Spleen (tissue), 11 donors: ENCODE measurements at regions not wholly inside any gene's neighbourhood (a gene's known extent, or its start where the extent isn't known, plus 50 kb on each side); places are given as distances from the start of the nearest gene placed in this dataset.

ENCODE experiments used
- DNase-seq: peaks from one replicate; pipeline ENCODE4 v3.0.0-alpha.2; 2020
- H3K27ac ChIP-seq, 8 donors: fragments of 200-600 bp; sonication (generic) in 7 of 8; 1 replicate in 4 of 8; 2 replicates in 4 of 8; pipeline versions ENCODE4 v1.5.0 to v1.8.0; 2016 to 2021; ENCODE audit warnings: inconsistent platforms in 4 of 8, mild to moderate bottlenecking in 4 of 8, moderate library complexity in 1 of 8
- H3K27me3 ChIP-seq, 7 donors: fragments of 200-600 bp; sonication (generic) in 6 of 7; replicated peaks in 1 of 7; 1 replicate in 4 of 7; 2 replicates in 3 of 7; pipeline versions ENCODE4 v1.5.0 to v1.8.0; 2016 to 2021; ENCODE audit warnings: inconsistent platforms in 3 of 7, mild to moderate bottlenecking in 1 of 7
- H3K36me3 ChIP-seq, 6 donors: fragments of 200-600 bp; sonication (generic) in 5 of 6; 1 replicate in 4 of 6; 2 replicates in 2 of 6; pipeline versions ENCODE4 v1.5.0 to v1.8.0; 2016 to 2021; ENCODE audit warnings: inconsistent platforms in 2 of 6
- H3K4me1 ChIP-seq, 6 donors: fragments of 200-600 bp; sonication (generic) in 5 of 6; 1 replicate in 3 of 6; 2 replicates in 3 of 6; pipeline versions ENCODE4 v1.5.0 to v1.8.0; 2016 to 2021; ENCODE audit warnings: inconsistent platforms in 3 of 6
- H3K4me3 ChIP-seq, 8 donors: fragments of 200-600 bp; sonication (generic) in 7 of 8; 1 replicate in 4 of 8; 2 replicates in 4 of 8; pipeline versions ENCODE4 v1.5.0 to v1.8.0; 2016 to 2021; ENCODE audit warnings: inconsistent platforms in 4 of 8, mild to moderate bottlenecking in 4 of 8, moderate library complexity in 2 of 8
- H3K9me3 ChIP-seq, 8 donors: fragments of 200-600 bp; sonication (generic) in 7 of 8; 1 replicate in 4 of 8; 2 replicates in 4 of 8; pipeline versions ENCODE4 v1.5.0 to v1.8.0; 2016 to 2021; ENCODE audit warnings: inconsistent platforms in 4 of 8
- POLR2A ChIP-seq, 3 donors: fragments of 450-650 bp; IDR thresholded peaks; one replicate each; pipeline ENCODE4 v1.5.1; 2017; ENCODE audit warnings: antibody characterized with exemption in 3 of 3, mild to moderate bottlenecking in 1 of 3
- POLR2AphosphoS5 ChIP-seq, 3 donors: sonication (generic); formaldehyde crosslinking; IDR thresholded peaks; one replicate each; pipeline ENCODE4 v1.5.1; 2017; ENCODE audit warnings: antibody characterized with exemption in 3 of 3
- WGBS, 5 donors: extraction: QIAGEN DNeasy Blood & Tissue Kit in 3 of 5; methylation state at CpG; one replicate each; pipeline versions ENCODE4 v1.1.5 to v1.1.7; 2013 to 2018; 5-methylcytosine and 5-hydroxymethylcytosine counted together
- intact Hi-C: fragments of 100-400 bp; cut with DNase I; formaldehyde crosslinking; loops from one replicate; pipeline ENCODE4 v1.15.0; 2023; ENCODE audit warnings: low total_unique reads
- TF ChIP-seq, protein P1 (sequence below), 11 experiments: fragments of 200-600 bp in 7 of 11; fragments of 450-650 bp in 4 of 11; sonication (generic) in 4 of 11; IDR thresholded peaks in 8 of 11; conservative IDR thresholded peaks in 3 of 11; 1 replicate in 7 of 11; 2 replicates in 4 of 11; pipeline versions ENCODE4 v1.4.0 to v1.8.0; 2016 to 2021; ENCODE audit warnings: antibody characterized with exemption in 11 of 11, inconsistent platforms in 4 of 11, mild to moderate bottlenecking in 1 of 11
- donor health status: healthy with polysubstance abuse.
- donor health status: DM: no; HTN: no; CAD: no; lungs with moderate emphysema.
- donor health status: DM: no; HTN: no; CAD: no.
- donor health status: Bipolar disorder and iron deficiency.
- donor health status: healthy.
- donor health status: DM: no; HTN: no; CAD: no.
- donor health status: DM: yes; HTN: yes; CAD: no.

DNA sequence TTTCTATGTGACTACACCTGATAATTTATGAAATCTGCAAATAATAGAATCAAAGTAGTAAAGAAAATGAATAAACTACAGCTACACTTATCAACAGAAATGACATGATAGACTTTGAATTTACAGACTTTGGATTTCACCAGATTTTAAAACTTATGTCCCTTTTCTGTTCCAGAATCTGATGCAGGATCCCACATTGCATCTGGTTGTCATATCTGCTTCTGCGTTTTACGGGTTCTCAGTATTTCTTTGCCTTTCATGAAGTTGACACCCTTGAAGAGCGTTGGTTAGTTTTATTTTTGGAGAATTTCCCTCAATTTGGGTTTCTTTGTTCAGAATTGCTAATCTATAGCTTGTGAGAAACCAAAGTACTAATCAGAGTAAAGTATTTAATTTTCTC is 174.9 kb upstream of the ADCY2 start:
- no peak for DNase-seq
- Histone ChIP-seq H3K27ac (no peak overlapping the region), H3K4me1 (no peaks in the 10 kb centered on the region), H3K4me3 (no peak overlapping the region), H3K36me3 (no peaks in the 10 kb centered on the region), H3K9me3 (no peaks in the 10 kb centered on the region), H3K27me3 (peaks cover 0 to 2% (median 0%) of the 10 kb centered on the region in 7 donors)
- WGBS, 5 donors = 74 to 89% (median 85%) methylated on average over 3 of the region's 3 CpGs
- intact Hi-C loops = no loop called here
- TF ChIP-seq POLR2A (IDR thresholded peaks at IDR 0.05) = no peak

- H3K4me3 ChIP-seq = no peak overlapping the region
- no peak overlapping the region for H3K27ac ChIP-seq
- H3K27me3 ChIP-seq = peaks cover 0 to 4% (median 0%) of the 10 kb centered on the region in 7 donors
- no peak for DNase-seq
- H3K36me3 ChIP-seq = no peaks in the 10 kb centered on the region
- 55 to 70% (median 61%) methylated on average over 5 of the region's 5 CpGs for WGBS, 5 donors
- no peak for TF ChIP-seq POLR2AphosphoS5 (IDR thresholded peaks at IDR 0.05)
- TF ChIP-seq, protein P1, sequence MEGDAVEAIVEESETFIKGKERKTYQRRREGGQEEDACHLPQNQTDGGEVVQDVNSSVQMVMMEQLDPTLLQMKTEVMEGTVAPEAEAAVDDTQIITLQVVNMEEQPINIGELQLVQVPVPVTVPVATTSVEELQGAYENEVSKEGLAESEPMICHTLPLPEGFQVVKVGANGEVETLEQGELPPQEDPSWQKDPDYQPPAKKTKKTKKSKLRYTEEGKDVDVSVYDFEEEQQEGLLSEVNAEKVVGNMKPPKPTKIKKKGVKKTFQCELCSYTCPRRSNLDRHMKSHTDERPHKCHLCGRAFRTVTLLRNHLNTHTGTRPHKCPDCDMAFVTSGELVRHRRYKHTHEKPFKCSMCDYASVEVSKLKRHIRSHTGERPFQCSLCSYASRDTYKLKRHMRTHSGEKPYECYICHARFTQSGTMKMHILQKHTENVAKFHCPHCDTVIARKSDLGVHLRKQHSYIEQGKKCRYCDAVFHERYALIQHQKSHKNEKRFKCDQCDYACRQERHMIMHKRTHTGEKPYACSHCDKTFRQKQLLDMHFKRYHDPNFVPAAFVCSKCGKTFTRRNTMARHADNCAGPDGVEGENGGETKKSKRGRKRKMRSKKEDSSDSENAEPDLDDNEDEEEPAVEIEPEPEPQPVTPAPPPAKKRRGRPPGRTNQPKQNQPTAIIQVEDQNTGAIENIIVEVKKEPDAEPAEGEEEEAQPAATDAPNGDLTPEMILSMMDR (IDR thresholded peaks at IDR 0.05 in 8 of 11, conservative IDR thresholded peaks at IDR 0.05 in 3 of 11) = no peak
- TF ChIP-seq POLR2A (IDR thresholded peaks at IDR 0.05) = no peak
- intact Hi-C loops = no loop called here
- no peaks in the 10 kb centered on the region for H3K4me1 ChIP-seq
- peaks cover 0 to 11% (median 3%) of the 10 kb centered on the region in 8 donors for H3K9me3 ChIP-seq
Measured at GRCh38 chr5:7225826-7226225, 170.1 kb upstream of the ADCY2 start.

GRCh38 chr5:7242118-7242710 is 153.7 kb upstream of the ADCY2 start:
- H3K27ac ChIP-seq = no peak overlapping the region
- intact Hi-C loops = no loop called here
- TF ChIP-seq POLR2A (IDR thresholded peaks at IDR 0.05) (no peak), POLR2AphosphoS5 (IDR thresholded peaks at IDR 0.05) (no peak)
- TF ChIP-seq, protein P1 (IDR thresholded peaks at IDR 0.05 in 8 of 11, conservative IDR thresholded peaks at IDR 0.05 in 3 of 11) = no peak
- DNase-seq = no peak
- H3K4me1 ChIP-seq = no peaks in the 10 kb centered on the region
- WGBS, 5 donors = 71 to 85% (median 76%) methylated on average over 10 of the region's 10 CpGs
- no peaks in the 10 kb centered on the region for H3K36me3 ChIP-seq
- no peak overlapping the region for H3K4me3 ChIP-seq
- H3K9me3 ChIP-seq = no peaks in the 10 kb centered on the region
- peaks cover 0 to 3% (median 0%) of the 10 kb centered on the region in 7 donors for H3K27me3 ChIP-seq

- TF ChIP-seq POLR2AphosphoS5 (IDR thresholded peaks at IDR 0.05) (no peak), POLR2A (IDR thresholded peaks at IDR 0.05) (no peak)
- TF ChIP-seq, protein P1 (IDR thresholded peaks at IDR 0.05 in 8 of 11, conservative IDR thresholded peaks at IDR 0.05 in 3 of 11) = no peak
- Histone ChIP-seq H3K4me1 (no peaks in the 10 kb centered on the region), H3K27me3 (peaks cover 0 to 3% (median 0%) of the 10 kb centered on the region in 7 donors), H3K4me3 (no peak overlapping the region), H3K36me3 (no peaks in the 10 kb centered on the region), H3K27ac (no peak overlapping the region), H3K9me3 (no peaks in the 10 kb centered on the region)
- DNase-seq = no peak
- intact Hi-C loops = no loop called here
- 85 to 94% (median 89%) methylated on average over 3 of the region's 3 CpGs for WGBS, 5 donors
Measured at GRCh38 chr5:7244208-7244607, 151.7 kb upstream of the ADCY2 start.
